ENCODE measurements at regions not wholly inside any gene's neighbourhood (a gene's known extent, or its start where the extent isn't known, plus 50 kb on each side); places are given as distances from the start of the nearest gene placed in this dataset.

- no peak for TF ChIP-seq CTCF (IDR thresholded peaks at IDR 0.05)
- no peak for TF ChIP-seq POLR2A (IDR thresholded peaks at IDR 0.05)
Measured at GRCh38 chr1:82106672-82107071, 305.9 kb downstream of the ADGRL2 start.

All from Peyer's patch (tissue), 4 donors.